Fibroblast of pulmonary artery (primary cell): ENCODE measurements at regions not wholly inside any gene's neighbourhood (a gene's known extent, or its start where the extent isn't known, plus 50 kb on each side); places are given as distances from the start of the nearest gene placed in this dataset.

Experiments used
- DNase-seq: peaks from one replicate; pipeline ENCODE4 v3.0.0-alpha.2; 2010; ENCODE audit warnings: low read depth
- H3K4me3 ChIP-seq: replicated peaks from 2 replicates; pipeline ENCODE4 v1.5.1; 2011; ENCODE audit warnings: low read depth, mild to moderate bottlenecking, control low read depth, low read length, moderate library complexity
- TF ChIP-seq, protein P1 (sequence below): IDR thresholded peaks from 2 replicates; pipeline ENCODE4 v1.5.1; 2011; ENCODE audit warnings: mild to moderate bottlenecking, control low read depth, low read length, inconsistent platforms; ENCODE audit errors: missing control alignments

DNA sequence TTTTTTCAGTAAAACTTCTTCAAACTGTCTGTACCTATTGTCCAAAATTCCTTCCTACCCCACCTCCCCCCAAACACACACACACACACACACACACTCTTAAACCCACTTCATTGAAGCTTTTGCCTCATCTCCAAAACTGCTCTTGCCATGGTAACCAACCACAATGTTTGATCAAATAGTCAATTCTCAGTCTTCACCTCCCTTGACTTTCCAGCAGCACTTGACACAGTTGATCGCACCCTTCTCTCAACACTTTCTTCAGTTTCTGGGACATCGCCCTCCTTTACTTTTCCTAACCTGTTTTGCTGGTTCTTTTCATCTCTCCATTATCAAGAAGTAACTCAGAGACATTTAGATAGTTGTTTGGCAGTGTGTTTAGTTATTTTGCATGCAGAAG is 71.5 kb upstream of the COL21A1 start:
- H3K4me3 ChIP-seq: no peak overlapping the region
- TF ChIP-seq, protein P1, sequence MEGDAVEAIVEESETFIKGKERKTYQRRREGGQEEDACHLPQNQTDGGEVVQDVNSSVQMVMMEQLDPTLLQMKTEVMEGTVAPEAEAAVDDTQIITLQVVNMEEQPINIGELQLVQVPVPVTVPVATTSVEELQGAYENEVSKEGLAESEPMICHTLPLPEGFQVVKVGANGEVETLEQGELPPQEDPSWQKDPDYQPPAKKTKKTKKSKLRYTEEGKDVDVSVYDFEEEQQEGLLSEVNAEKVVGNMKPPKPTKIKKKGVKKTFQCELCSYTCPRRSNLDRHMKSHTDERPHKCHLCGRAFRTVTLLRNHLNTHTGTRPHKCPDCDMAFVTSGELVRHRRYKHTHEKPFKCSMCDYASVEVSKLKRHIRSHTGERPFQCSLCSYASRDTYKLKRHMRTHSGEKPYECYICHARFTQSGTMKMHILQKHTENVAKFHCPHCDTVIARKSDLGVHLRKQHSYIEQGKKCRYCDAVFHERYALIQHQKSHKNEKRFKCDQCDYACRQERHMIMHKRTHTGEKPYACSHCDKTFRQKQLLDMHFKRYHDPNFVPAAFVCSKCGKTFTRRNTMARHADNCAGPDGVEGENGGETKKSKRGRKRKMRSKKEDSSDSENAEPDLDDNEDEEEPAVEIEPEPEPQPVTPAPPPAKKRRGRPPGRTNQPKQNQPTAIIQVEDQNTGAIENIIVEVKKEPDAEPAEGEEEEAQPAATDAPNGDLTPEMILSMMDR: no peak
- DNase-seq: no peak

DNA sequence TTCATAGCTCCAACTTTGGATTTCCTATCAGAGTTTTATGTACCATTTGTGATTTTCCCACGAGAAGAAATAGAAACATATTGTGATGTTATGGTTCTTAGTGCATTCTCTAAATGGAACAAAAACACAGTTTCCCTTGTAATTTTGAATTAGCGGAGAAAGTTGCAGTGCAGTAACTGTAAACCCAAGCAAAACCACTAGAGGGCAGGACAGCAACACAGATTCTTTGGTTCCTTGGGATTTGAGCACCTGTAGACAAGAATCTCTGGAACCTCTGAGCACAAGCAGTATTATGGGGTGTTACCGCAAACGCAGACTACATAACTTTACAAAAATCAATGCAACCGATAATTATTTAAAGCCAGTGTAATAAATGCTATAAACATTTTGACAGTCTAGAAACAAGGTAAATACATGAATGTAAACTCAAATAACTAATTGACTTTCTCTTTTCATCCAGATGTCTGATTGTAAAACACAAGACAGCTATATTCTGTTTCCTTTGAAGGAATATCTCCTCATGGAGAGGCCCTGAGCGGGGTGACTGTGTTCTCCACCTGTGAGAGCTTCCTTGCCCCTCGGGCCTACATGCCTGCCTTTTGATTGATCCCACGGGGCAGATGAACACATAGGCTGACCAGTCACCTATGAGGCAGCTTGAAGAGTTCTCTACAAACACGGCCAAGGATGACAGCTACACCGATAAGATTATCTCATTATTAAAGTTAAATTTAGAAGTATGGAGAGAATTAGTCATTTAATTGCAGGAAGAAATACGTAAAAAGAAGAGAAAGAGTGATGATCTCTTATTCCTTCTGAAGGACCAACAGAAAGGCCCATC is 67.5 kb upstream of the COL21A1 start:
- TF ChIP-seq, protein P1: peak; percentile 96
- no peak overlapping the region for H3K4me3 ChIP-seq
- DNase-seq: peak; percentile 70

DNA sequence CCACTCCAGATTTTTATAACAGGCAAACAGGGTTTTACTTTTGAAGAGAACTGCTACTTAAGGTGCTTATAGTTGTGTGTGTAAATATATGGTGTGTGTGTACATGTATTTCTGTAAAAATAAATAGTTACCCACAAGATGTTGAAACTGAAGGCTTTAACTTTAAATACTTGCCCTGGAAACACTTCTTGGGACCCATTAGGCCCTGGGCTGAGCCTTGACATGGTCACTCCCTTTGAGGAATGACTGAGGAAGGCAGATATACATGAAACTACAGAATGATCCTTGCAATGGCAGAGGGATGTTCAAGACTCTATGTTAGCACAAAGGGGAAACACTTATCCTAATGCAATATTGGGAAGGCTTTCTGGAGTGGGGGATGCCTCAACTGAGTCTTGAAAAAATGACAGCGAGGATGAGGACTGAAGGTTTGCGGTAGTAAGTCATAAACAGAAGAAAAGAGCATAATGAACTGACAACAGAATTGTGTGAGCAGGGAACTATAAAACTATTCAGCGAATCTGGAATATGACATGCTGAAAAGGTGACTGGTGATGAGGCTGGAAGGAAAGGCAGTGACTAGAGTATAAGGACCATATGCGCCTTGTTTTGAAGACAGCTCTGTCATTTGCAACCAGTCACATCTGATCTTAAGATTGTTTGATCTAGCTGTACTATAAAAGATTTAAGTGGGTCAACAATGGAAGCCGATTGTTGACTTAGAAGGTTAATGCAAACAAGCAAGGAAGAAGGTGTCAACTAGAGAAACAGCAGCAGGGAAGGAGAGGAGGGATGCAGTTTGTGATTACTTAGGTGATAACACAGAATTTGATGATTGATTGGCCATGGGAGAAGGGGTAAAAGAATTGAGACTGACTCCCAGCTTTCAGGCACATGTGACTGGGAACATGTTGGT is 64.4 kb upstream of the COL21A1 start:
- DNase-seq: no peak
- H3K4me3 ChIP-seq: no peak overlapping the region
- TF ChIP-seq, protein P1: no peak

DNA sequence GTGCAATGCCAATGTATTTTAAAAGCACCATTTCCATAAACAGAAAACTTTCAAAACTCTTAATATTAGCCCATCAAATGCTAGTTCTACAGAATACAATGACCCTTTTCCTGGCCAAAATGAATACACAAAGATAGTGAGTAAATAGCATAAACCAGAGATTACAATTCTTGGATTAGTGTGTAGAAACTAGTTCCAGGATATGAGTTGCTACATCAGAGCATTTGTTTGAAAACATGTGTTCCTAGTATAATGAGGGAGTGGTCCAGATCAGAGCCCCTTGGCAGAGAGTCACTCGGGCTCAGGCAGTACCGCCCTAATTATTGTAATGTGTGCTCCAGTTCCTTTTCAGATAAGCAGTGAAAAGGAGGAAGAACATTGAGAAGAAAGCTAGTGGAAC is 63.7 kb upstream of the COL21A1 start:
- TF ChIP-seq, protein P1: no peak
- DNase-seq: peak; percentile 75
- H3K4me3 ChIP-seq: no peak overlapping the region

DNA sequence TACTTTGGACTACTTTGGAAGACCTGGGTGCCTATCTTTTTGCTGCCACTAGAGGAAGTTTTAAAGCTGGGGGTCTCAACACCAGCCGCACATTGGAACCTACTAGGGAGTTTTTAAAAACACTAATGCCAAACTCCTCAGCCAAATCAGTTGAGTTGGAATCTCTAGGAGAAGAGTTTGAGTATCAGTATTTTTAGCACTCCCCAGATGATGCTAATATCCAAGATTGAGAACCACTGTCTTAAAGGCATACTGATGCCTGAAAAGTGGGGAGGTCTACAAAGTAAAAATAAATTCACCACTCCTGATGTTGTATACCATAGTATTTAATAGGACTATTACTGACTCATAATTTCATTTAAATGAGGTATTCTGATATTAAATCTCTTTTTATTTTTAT is 62.9 kb upstream of the COL21A1 start:
- TF ChIP-seq, protein P1: no peak
- no peak overlapping the region for H3K4me3 ChIP-seq
- no peak for DNase-seq

DNA sequence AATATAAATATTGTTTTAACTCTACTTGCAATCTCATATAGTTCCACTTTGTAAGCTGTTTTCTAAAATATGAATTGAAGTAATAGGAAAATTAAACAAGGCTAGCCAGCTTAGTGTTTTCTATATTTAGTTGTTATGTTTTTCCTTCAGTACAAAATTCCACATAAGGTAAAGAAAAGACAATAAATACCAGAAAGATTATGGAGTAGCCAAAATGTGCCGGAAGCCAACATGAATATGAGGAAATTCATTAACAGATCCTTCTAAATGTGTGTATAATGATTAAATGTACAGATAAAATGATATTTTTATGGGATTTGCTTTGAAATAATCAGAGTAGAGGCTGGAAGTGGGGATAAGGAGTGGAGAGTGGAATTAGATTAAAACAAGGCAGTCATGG is 52.5 kb upstream of the COL21A1 start:
- DNase-seq: no peak
- no peak overlapping the region for H3K4me3 ChIP-seq
- TF ChIP-seq, protein P1: no peak
